Endothelial cell of umbilical vein (primary cell): ENCODE measurements at regions not wholly inside any gene's neighbourhood (a gene's known extent, or its start where the extent isn't known, plus 50 kb on each side); places are given as distances from the start of the nearest gene placed in this dataset.

Experiments used
- BruUV-seq: library from RNA; stranded (reverse); fragments of 400-500 nt; replicated peaks from 2 replicates; lab custom pipeline; 2021; lab: Mats Ljungman, UMichigan
- CTCF ChIA-PET: fragments of 300-600, 350-600 bp; sonication (Branson Sonifier 250); formaldehyde crosslinking; loops from one replicate; lab custom pipeline; 2021; ENCODE audit warnings: antibody characterized with exemption, inconsistent platforms; lab: Charles Lee
- POLR2A ChIA-PET: fragments of 300-600, 350-600 bp; sonication (Branson Sonifier 250); formaldehyde crosslinking; loops from one replicate; lab custom pipeline; 2021; ENCODE audit warnings: antibody characterized with exemption, inconsistent platforms; lab: Charles Lee
- DNase-seq: peaks from one replicate; pipeline ENCODE4 v3.0.0-alpha.2; 2011; ENCODE audit warnings: low read depth, low spot score
- FAIRE-seq: peaks from 2 replicates; lab custom pipeline; 2011; peaks lifted over from hg19 to GRCh38; lab: Jason Lieb, UNC
- H2AFZ ChIP-seq: 2 replicates; pipeline ENCODE4 v1.6.0; 2012; ENCODE audit warnings: low read depth, low read length, control low read depth, inconsistent platforms
- H3K27ac ChIP-seq: 2 replicates; pipeline ENCODE4 v1.5.1; 2011; ENCODE audit warnings: low read depth, mild to moderate bottlenecking, control low read depth, low read length, moderate library complexity; ENCODE audit not compliant: insufficient read depth
- H3K27me3 ChIP-seq, 2 experiments: 2 replicates each; pipeline versions ENCODE4 v1.6.0 to v1.6.1; 2011; ENCODE audit warnings: low read length in 2 of 2, mixed read lengths in 1 of 2; ENCODE audit not compliant: control insufficient read depth in 2 of 2, insufficient read depth in 2 of 2
- H3K36me3 ChIP-seq, 2 experiments: 2 replicates in 1 of 2; 3 replicates in 1 of 2; pipeline ENCODE4 v1.5.1; 2011; ENCODE audit warnings: low read length in 2 of 2, mild to moderate bottlenecking in 1 of 2, moderate library complexity in 1 of 2; ENCODE audit not compliant: control insufficient read depth in 2 of 2, insufficient read depth in 2 of 2; ENCODE audit errors: extremely low read depth in 1 of 2
- H3K4me1 ChIP-seq: 3 replicates; pipeline ENCODE4 v1.5.1; 2011; ENCODE audit warnings: mild to moderate bottlenecking, low read length; ENCODE audit not compliant: control insufficient read depth, insufficient read depth; ENCODE audit errors: extremely low read depth
- H3K4me2 ChIP-seq: 2 replicates; pipeline ENCODE4 v1.6.1; 2011; ENCODE audit warnings: low read length, control low read depth, mixed read lengths; ENCODE audit not compliant: insufficient read depth
- H3K4me3 ChIP-seq, 3 experiments: fragments of 200-600 bp in 1 of 3; sonication (generic), shearing (Covaris generic) in 1 of 3; replicated peaks in 1 of 3; 2 replicates each; pipeline ENCODE4 v1.5.1; 2011 to 2016; ENCODE audit warnings: control low read depth in 3 of 3, low read length in 3 of 3, mild to moderate bottlenecking in 2 of 3, inconsistent platforms in 1 of 3, low read depth in 1 of 3, moderate library complexity in 1 of 3; ENCODE audit not compliant: insufficient read depth in 1 of 3
- H3K79me2 ChIP-seq: 2 replicates; pipeline ENCODE4 v1.6.0; 2012; ENCODE audit warnings: low read length, inconsistent platforms; ENCODE audit not compliant: control insufficient read depth, insufficient read depth
- H3K9ac ChIP-seq: replicated peaks from 2 replicates; pipeline ENCODE3; 2011; ENCODE audit warnings: low read length, control low read depth; ENCODE audit not compliant: insufficient read depth; ENCODE audit errors: extremely low read depth
- H3K9me1 ChIP-seq: replicated peaks from 3 replicates; pipeline ENCODE4 v1.6.0; 2011; ENCODE audit warnings: mild to moderate bottlenecking, low read length; ENCODE audit not compliant: control insufficient read depth, insufficient read depth; ENCODE audit errors: extremely low read depth
- H3K9me3 ChIP-seq: replicated peaks from 2 replicates; pipeline ENCODE4 v1.5.1; 2012; ENCODE audit warnings: low read length, inconsistent platforms; ENCODE audit not compliant: control insufficient read depth, insufficient read depth
- H4K20me1 ChIP-seq: replicated peaks from 2 replicates; pipeline ENCODE3; 2011; ENCODE audit warnings: mild to moderate bottlenecking, low read length; ENCODE audit not compliant: control insufficient read depth, insufficient read depth; ENCODE audit errors: extremely low read depth
- CTCF ChIP-seq, 2 donors: IDR thresholded peaks; 1 replicate in 1 of 2; 2 replicates in 1 of 2; pipeline ENCODE4 v1.5.1; 2011; ENCODE audit warnings: low read length in 2 of 2, mild to moderate bottlenecking in 2 of 2, moderate library complexity in 2 of 2, control low read depth in 1 of 2, inconsistent platforms in 1 of 2, low read depth in 1 of 2; ENCODE audit not compliant: insufficient read depth in 1 of 2; ENCODE audit errors: extremely low read depth in 1 of 2
- EZH2 ChIP-seq: IDR thresholded peaks from 2 replicates; pipeline ENCODE4 v1.6.1; 2012; ENCODE audit warnings: borderline replicate concordance, low read depth, mild to moderate bottlenecking, moderate library complexity, low read length, inconsistent platforms; ENCODE audit not compliant: severe bottlenecking
- FOS ChIP-seq: IDR thresholded peaks from 2 replicates; pipeline ENCODE4 v1.6.1; 2011; ENCODE audit warnings: mild to moderate bottlenecking, low read length, moderate library complexity, borderline replicate concordance; ENCODE audit not compliant: insufficient read depth
- GATA2 ChIP-seq: IDR thresholded peaks from 2 replicates; pipeline ENCODE4 v1.7.0; 2011; ENCODE audit warnings: low read depth, mild to moderate bottlenecking, moderate library complexity, mixed read lengths, low read length; ENCODE audit not compliant: insufficient read length, insufficient read depth
- JUN ChIP-seq: IDR thresholded peaks from 2 replicates; pipeline ENCODE4 v1.6.1; 2011; ENCODE audit warnings: borderline replicate concordance, low read depth; ENCODE audit not compliant: insufficient read length, insufficient read depth
- MAX ChIP-seq: IDR thresholded peaks from 2 replicates; pipeline ENCODE4 v1.6.1; 2011; ENCODE audit not compliant: insufficient read depth, insufficient read length
- MYC ChIP-seq: IDR thresholded peaks from one replicate; pipeline ENCODE4 v1.6.1; 2011; ENCODE audit warnings: mild to moderate bottlenecking, low read depth, low read length
- POLR2A ChIP-seq: IDR thresholded peaks from 2 replicates; pipeline ENCODE4 v1.6.1; 2012; ENCODE audit warnings: low read depth, mild to moderate bottlenecking, control low read depth, low read length
- POLR2AphosphoS5 ChIP-seq: IDR thresholded peaks from 2 replicates; pipeline ENCODE4 v1.6.1; 2012; ENCODE audit warnings: low read depth, mild to moderate bottlenecking, control low read depth, low read length, moderate library complexity; ENCODE audit not compliant: insufficient read depth
- dilution Hi-C: fragments of 300-500 bp; cut with MboI; formaldehyde crosslinking; loops from one replicate; pipeline ENCODE4 v1.15.0; 2019; ENCODE audit warnings: low sequenced_read_pairs; ENCODE audit not compliant: extremely low pct_ligation_motif_present
- intact Hi-C: fragments of 100-400 bp; cut with micrococcal nuclease; formaldehyde crosslinking; loops from one replicate; pipeline ENCODE4 v1.10.0; 2022

GRCh38 chr4:122099896-122100295 lies 52.2 kb upstream of the BLTP1 start:
- Histone ChIP-seq H3K4me2 (no peak overlapping the region), H3K9me3 (no peaks in the 10 kb centered on the region), H3K4me3 (no peak overlapping the region), H3K9ac (no peak overlapping the region), H3K27ac (no peak overlapping the region), H3K27me3 (no peaks in the 10 kb centered on the region), H4K20me1 (no peaks in the 10 kb centered on the region), H3K9me1 (no peaks in the 10 kb centered on the region), H2AFZ (no peak overlapping the region), H3K79me2 (no peaks in the 10 kb centered on the region), H3K36me3 (no peaks in the 10 kb centered on the region), H3K4me1 (no peaks in the 10 kb centered on the region)
- dilution Hi-C loops (no loop called here), intact Hi-C loops (no loop called here)
- TF ChIP-seq MYC (no peak), POLR2AphosphoS5 (no peak)
- DNase-seq: peak; percentile 23
- BruUV-seq: no TSS peak
- FAIRE-seq: no peak
- CTCF ChIA-PET: no interaction called here
- POLR2A ChIA-PET: no interaction called here

- TF ChIP-seq FOS (no peak), JUN (no peak), CTCF (IDR thresholded peaks at IDR 0.05; ENCODE audit: extremely low read depth in 1 of 2, insufficient read depth in 1 of 2, low read depth in 1 of 2, low read length in 2 of 2) (no peak), POLR2A (no peak), MAX (no peak), MYC (no peak), EZH2 (no peak), GATA2 (no peak), POLR2AphosphoS5 (no peak)
- H3K4me2 ChIP-seq: no peak overlapping the region
- POLR2A ChIA-PET: no interaction called here
Measured at GRCh38 chr4:122091836-122092405, 60.2 kb upstream of the BLTP1 start.

More at GRCh38 chr4:122091836-122092405, 60.2 kb upstream of the BLTP1 start:
- no peaks in the 10 kb centered on the region for H3K79me2 ChIP-seq
- no peaks in the 10 kb centered on the region for H4K20me1 ChIP-seq
- dilution Hi-C loops (no loop called here), intact Hi-C loops (no loop called here)
- FAIRE-seq (no peak), DNase-seq (no peak)
- H3K4me1 ChIP-seq: no peaks in the 10 kb centered on the region
- no peaks in the 10 kb centered on the region for H3K9me1 ChIP-seq
- H3K9me3 ChIP-seq: no peaks in the 10 kb centered on the region
- CTCF ChIA-PET: interaction anchor here (0.9 kb wide), 1 partner anchor 161 kb away, joined by 4 read pairs; no protein-coding TSS in a partner anchor
- no TSS peak for BruUV-seq
- no peak overlapping the region for H3K9ac ChIP-seq
- H2AFZ ChIP-seq: no peak overlapping the region
- H3K4me3 ChIP-seq: no peak overlapping the region
- no peak overlapping the region for H3K27ac ChIP-seq
- H3K27me3 ChIP-seq: no peaks in the 10 kb centered on the region
- H3K36me3 ChIP-seq: no peaks in the 10 kb centered on the region
